Hippocampal formation (tissue), 2 donors: ENCODE measurements at regions not wholly inside any gene's neighbourhood (a gene's known extent, or its start where the extent isn't known, plus 50 kb on each side); places are given as distances from the start of the nearest gene placed in this dataset.
"Not testable (repeated sequence)": the region's sequence is repeated elsewhere in the genome, so short reads cannot be mapped to it uniquely, and the experiment has no call there.

Experiments used
- DNase-seq, 2 donors: peaks; one replicate each; lab custom pipeline; 2025; lab: John Stamatoyannopoulos, UW

- DNase-seq = no peak
These were observed 217.6 kb upstream of the THUMPD2 start for GRCh38 chr2:39996653-39997080.

- DNase-seq = no peak
These were observed 216.1 kb upstream of the THUMPD2 start for GRCh38 chr2:39995005-39995737.

GRCh38 chr2:39994151-39994550 is 215.1 kb upstream of the THUMPD2 start:
- DNase-seq = no peak

GRCh38 chr2:39991298-39991697 is 212.2 kb upstream of the THUMPD2 start:
- DNase-seq = no peak

GRCh38 chr2:39990335-39990900 is 211.4 kb upstream of the THUMPD2 start:
- no peak for DNase-seq

- no peak for DNase-seq
These were observed 210.8 kb upstream of the THUMPD2 start for GRCh38 chr2:39989888-39990287.

- no peak for DNase-seq
These were observed 202.8 kb upstream of the THUMPD2 start for GRCh38 chr2:39981883-39982311.

- no peak for DNase-seq
These were observed 196.5 kb upstream of the THUMPD2 start for GRCh38 chr2:39975476-39976020.

GRCh38 chr2:39968037-39968436 is 189.0 kb upstream of the THUMPD2 start:
- DNase-seq = no peak

- not testable (repeated sequence) for DNase-seq
These were observed 181.6 kb upstream of the THUMPD2 start for GRCh38 chr2:39960681-39961080.

GRCh38 chr2:39954346-39954745 is 175.3 kb upstream of the THUMPD2 start:
- no peak for DNase-seq

- DNase-seq = no peak
These were observed 170.1 kb upstream of the THUMPD2 start for GRCh38 chr2:39949131-39949530.

- DNase-seq = no peak
These were observed 169.1 kb upstream of the THUMPD2 start for GRCh38 chr2:39948016-39948719.

GRCh38 chr2:39947294-39948015 is 168.4 kb upstream of the THUMPD2 start:
- no peak for DNase-seq

GRCh38 chr2:39942950-39943349 is 163.9 kb upstream of the THUMPD2 start:
- no peak for DNase-seq

GRCh38 chr2:39938035-39938835 is 159.2 kb upstream of the THUMPD2 start:
- DNase-seq = no peak

GRCh38 chr2:39937621-39938020 is 158.6 kb upstream of the THUMPD2 start:
- no peak for DNase-seq

- no peak for DNase-seq
These were observed 155.8 kb upstream of the THUMPD2 start for GRCh38 chr2:39934851-39935250.

GRCh38 chr2:39933196-39933595 is 154.1 kb upstream of the THUMPD2 start:
- no peak for DNase-seq

- no peak for DNase-seq
These were observed 153.1 kb upstream of the THUMPD2 start for GRCh38 chr2:39932198-39932597.
